WERI-Rb-1 (cell line): ENCODE measurements at regions not wholly inside any gene's neighbourhood (a gene's known extent, or its start where the extent isn't known, plus 50 kb on each side); places are given as distances from the start of the nearest gene placed in this dataset.
A peak's percentile ranks its signal among the peaks of the same experiment; 100 is the strongest.

Experiments used
- DNase-seq: peaks from one replicate; pipeline ENCODE4 v3.0.0-alpha.2; 2020
- H3K27ac ChIP-seq: fragments of 250-450 bp; sonication (Bioruptor Pico); 2 replicates; pipeline ENCODE4 v1.5.1; 2020; ENCODE audit warnings: mild to moderate bottlenecking, moderate library complexity
- H3K27me3 ChIP-seq: fragments of 250-450 bp; sonication (Bioruptor Pico); 2 replicates; pipeline ENCODE4 v1.5.1; 2021; ENCODE audit warnings: mild to moderate bottlenecking, low read depth, moderate library complexity; ENCODE audit not compliant: insufficient read depth, severe bottlenecking
- H3K36me3 ChIP-seq: fragments of 250-450 bp; sonication (Bioruptor Pico); 2 replicates; pipeline ENCODE4 v1.5.1; 2020; ENCODE audit warnings: mild to moderate bottlenecking, moderate library complexity
- H3K4me3 ChIP-seq: 2 replicates; pipeline ENCODE4 v1.5.1; 2011; ENCODE audit warnings: low read depth, mild to moderate bottlenecking, control low read depth, low read length
- H3K9me3 ChIP-seq: fragments of 250-450 bp; sonication (Bioruptor Pico); 2 replicates; pipeline ENCODE4 v1.5.1; 2021; ENCODE audit warnings: mild to moderate bottlenecking, moderate library complexity; ENCODE audit not compliant: severe bottlenecking
- CTCF ChIP-seq: IDR thresholded peaks from 2 replicates; pipeline ENCODE4 v1.5.1; 2011; ENCODE audit warnings: low read depth, mild to moderate bottlenecking, control low read depth, inconsistent platforms, low read length

GRCh38 chr11:95711162-95711944 lies 78.2 kb downstream of the FAM76B start:
- no peaks in the 10 kb centered on the region for H3K36me3 ChIP-seq
- no peaks in the 10 kb centered on the region for H3K27me3 ChIP-seq
- no peak overlapping the region for H3K27ac ChIP-seq
- DNase-seq, result no peak
- no peaks in the 10 kb centered on the region for H3K9me3 ChIP-seq
- no peak for TF ChIP-seq CTCF
- H3K4me3 ChIP-seq, result no peak overlapping the region

GRCh38 chr11:95708681-95709080 lies 80.9 kb downstream of the FAM76B start:
- H3K27me3 ChIP-seq, result no peaks in the 10 kb centered on the region
- no peak for TF ChIP-seq CTCF
- no peaks in the 10 kb centered on the region for H3K9me3 ChIP-seq
- no peak for DNase-seq
- no peak overlapping the region for H3K4me3 ChIP-seq
- no peaks in the 10 kb centered on the region for H3K36me3 ChIP-seq
- no peak overlapping the region for H3K27ac ChIP-seq

GRCh38 chr11:95706974-95707387 lies 82.6 kb downstream of the FAM76B start:
- DNase-seq, result no peak
- Histone ChIP-seq H3K4me3 (no peak overlapping the region), H3K27ac (no peak overlapping the region), H3K27me3 (no peaks in the 10 kb centered on the region), H3K9me3 (no peaks in the 10 kb centered on the region), H3K36me3 (no peaks in the 10 kb centered on the region)
- TF ChIP-seq CTCF, result no peak

- TF ChIP-seq CTCF, result peak; percentile 87
- no peaks in the 10 kb centered on the region for H3K36me3 ChIP-seq
- no peak overlapping the region for H3K4me3 ChIP-seq
- H3K27ac ChIP-seq, result no peak overlapping the region
- no peaks in the 10 kb centered on the region for H3K9me3 ChIP-seq
- H3K27me3 ChIP-seq, result no peaks in the 10 kb centered on the region
- DNase-seq, result peak; percentile 86
Observed at GRCh38 chr11:95705485-95706124, 84.0 kb downstream of the FAM76B start.

GRCh38 chr11:95704865-95705264 lies 84.7 kb downstream of the FAM76B start:
- Histone ChIP-seq H3K9me3 (no peaks in the 10 kb centered on the region), H3K4me3 (no peak overlapping the region), H3K27ac (no peak overlapping the region), H3K27me3 (no peaks in the 10 kb centered on the region), H3K36me3 (no peaks in the 10 kb centered on the region)
- no peak for TF ChIP-seq CTCF
- no peak for DNase-seq

GRCh38 chr11:95703049-95703448 lies 86.5 kb downstream of the FAM76B start:
- TF ChIP-seq CTCF, result no peak
- Histone ChIP-seq H3K4me3 (no peak overlapping the region), H3K27ac (no peak overlapping the region), H3K27me3 (no peaks in the 10 kb centered on the region), H3K36me3 (no peaks in the 10 kb centered on the region), H3K9me3 (no peaks in the 10 kb centered on the region)
- no peak for DNase-seq
